HG02973 (cell line): ENCODE measurements at regions not wholly inside any gene's neighbourhood (a gene's known extent, or its start where the extent isn't known, plus 50 kb on each side); places are given as distances from the start of the nearest gene placed in this dataset.
"Not testable (repeated sequence)": the region's sequence is repeated elsewhere in the genome, so short reads cannot be mapped to it uniquely, and the experiment has no call there.

Source experiments
- ATAC-seq: cut with Tn5 transposase; IDR thresholded peaks from one replicate; pipeline ENCODE4 v1.9.1; 2021; ENCODE audit warnings: moderate library complexity; ENCODE audit not compliant: unreplicated experiment

- ATAC-seq = no peak
These were observed 352.7 kb downstream of the LRRC70 start for GRCh38 chr5:62931153-62931950.

DNA sequence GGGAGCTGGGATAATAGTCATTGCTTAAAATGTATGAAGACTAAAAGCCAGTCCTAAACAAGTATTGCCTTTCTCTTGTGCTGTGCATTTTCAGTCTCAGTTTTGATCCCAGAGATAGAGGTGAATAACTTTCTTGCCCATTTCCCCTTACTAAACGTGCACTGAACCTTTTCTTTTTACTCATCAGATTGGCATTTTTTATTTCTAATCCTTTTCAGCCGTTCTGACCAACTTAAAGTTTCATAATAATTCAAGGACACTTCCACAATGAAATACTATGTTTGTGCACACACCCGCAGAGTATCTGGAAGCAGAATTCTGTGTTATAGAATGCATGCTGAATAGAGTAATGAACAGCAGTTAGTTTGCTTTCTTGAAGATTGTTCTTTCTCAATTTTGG is 343.6 kb downstream of the LRRC70 start:
- no peak for ATAC-seq

GRCh38 chr5:62920856-62921255 is 342.2 kb downstream of the LRRC70 start:
- ATAC-seq = no peak

- ATAC-seq = no peak
These were observed 330.7 kb downstream of the LRRC70 start for GRCh38 chr5:62909326-62909725.

- no peak for ATAC-seq
These were observed 323.5 kb downstream of the LRRC70 start for GRCh38 chr5:62902126-62902525.

- no peak for ATAC-seq
These were observed 322.4 kb downstream of the LRRC70 start for GRCh38 chr5:62900976-62901375.

GRCh38 chr5:62896121-62896893 is 317.7 kb downstream of the LRRC70 start:
- no peak for ATAC-seq

DNA sequence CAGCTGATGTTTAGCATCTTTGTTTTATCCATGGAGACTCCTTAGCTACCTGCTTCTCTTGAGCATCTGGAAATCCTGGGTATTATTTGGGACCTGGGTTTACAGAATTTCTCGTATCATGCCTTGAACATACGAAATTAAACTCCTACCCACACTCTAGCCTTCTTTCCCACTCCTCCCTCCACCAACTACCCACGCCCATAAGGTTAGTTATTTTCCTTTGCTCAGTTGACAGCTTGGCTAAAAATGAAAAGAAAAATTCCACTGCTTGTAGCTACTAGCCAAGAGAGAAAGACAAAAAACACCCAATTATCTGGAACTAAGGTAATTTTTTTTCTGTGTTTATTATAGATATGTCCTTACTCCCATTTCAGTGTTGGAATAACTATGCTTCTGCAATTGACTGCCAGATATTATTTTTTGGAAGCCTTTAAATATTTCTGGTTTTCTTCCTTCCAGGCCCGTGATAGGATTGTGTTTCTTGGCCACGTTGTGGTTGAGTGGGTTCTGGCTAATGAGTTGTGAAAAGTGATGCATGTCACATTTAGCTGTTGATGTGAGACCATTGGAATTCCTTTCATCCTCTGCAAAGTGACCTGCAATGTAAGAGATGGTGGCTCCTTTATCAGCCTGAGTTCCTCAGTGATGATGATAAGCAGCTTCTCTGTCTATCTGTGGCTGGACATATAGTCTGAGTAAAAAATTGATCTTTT is 308.1 kb downstream of the LRRC70 start:
- ATAC-seq = no peak

GRCh38 chr5:62837330-62837729 is 258.7 kb downstream of the LRRC70 start:
- ATAC-seq = not testable (repeated sequence)

GRCh38 chr5:62829604-62829986 is 251.0 kb downstream of the LRRC70 start:
- no peak for ATAC-seq

- ATAC-seq = no peak
These were observed 250.4 kb downstream of the LRRC70 start for GRCh38 chr5:62828742-62829603.

GRCh38 chr5:62825623-62826220 is 247.1 kb downstream of the LRRC70 start:
- no peak for ATAC-seq

GRCh38 chr5:62824936-62825335 is 246.3 kb downstream of the LRRC70 start:
- no peak for ATAC-seq

GRCh38 chr5:62817043-62817442 is 238.4 kb downstream of the LRRC70 start:
- not testable (repeated sequence) for ATAC-seq

DNA sequence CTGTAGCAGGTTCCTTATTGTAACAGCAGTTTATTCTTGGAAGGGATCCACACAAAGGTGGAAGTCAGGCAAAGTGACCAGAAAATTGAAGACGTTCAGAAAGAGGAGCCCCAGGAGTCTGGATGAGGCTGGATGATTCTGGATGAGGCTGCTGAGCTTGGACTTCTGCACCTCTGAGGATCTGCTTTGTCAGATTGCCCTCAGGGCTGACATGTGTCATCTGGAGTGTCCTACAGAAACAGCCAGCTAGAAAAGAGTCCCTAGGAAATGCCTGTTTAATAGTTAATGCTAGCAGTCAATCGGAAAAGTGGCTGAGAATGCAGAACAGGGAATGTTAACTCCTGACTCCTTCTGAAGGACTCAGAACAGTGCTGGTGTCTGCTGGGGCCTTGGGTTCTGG is 236.4 kb downstream of the LRRC70 start:
- no peak for ATAC-seq

- ATAC-seq = no peak
These were observed 234.1 kb downstream of the LRRC70 start for GRCh38 chr5:62812621-62813255.

GRCh38 chr5:62804819-62805218 is 226.2 kb downstream of the LRRC70 start:
- ATAC-seq = not testable (repeated sequence)

- no peak for ATAC-seq
These were observed 217.3 kb downstream of the LRRC70 start for GRCh38 chr5:62795926-62796325.

- ATAC-seq = no peak
These were observed 215.8 kb downstream of the LRRC70 start for GRCh38 chr5:62794456-62794855.

DNA sequence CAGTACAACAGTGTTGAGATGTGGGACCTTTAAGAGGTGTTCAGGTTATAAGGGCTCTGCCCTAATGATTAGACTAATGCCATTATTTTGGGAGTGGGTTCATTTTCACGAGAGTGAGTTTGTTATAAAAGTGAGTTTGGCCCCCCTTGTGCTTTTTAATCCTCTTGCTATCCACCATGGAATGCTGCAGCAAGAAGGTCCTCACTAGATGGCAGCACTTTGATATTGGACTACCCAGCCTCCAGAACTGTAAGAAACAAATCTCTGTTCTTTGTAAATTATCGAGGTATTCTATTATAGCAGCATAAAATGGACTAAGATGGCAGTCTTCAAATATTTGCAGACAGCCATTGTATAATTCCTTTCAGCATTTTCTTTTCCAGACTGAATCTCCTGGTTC is 212.4 kb downstream of the LRRC70 start:
- ATAC-seq = no peak
